ENCODE measurements at regions not wholly inside any gene's neighbourhood (a gene's known extent, or its start where the extent isn't known, plus 50 kb on each side); places are given as distances from the start of the nearest gene placed in this dataset.

GRCh38 chr4:32858971-32859370, 2138.8 kb downstream of the PCDH7 start:
- H3K4me2 ChIP-seq (ENCODE audit: low read length): peak overlapping the region; percentile 31
- peak; percentile 74 for ATAC-seq
- CTCF ChIA-PET: no interaction called here

More at GRCh38 chr4:32858971-32859370, 2138.8 kb downstream of the PCDH7 start:
- Histone ChIP-seq H3K79me2 (ENCODE audit: insufficient read depth, low read length) (no peaks in the 10 kb centered on the region), H3K36me3 (ENCODE audit: control insufficient read depth in 1 of 2, insufficient read depth in 2 of 2, low read length in 2 of 2) (no peaks in the 10 kb centered on the region), H3K9me3 (ENCODE audit: control insufficient read depth in 1 of 2, insufficient read depth in 1 of 2, low read depth in 1 of 2, low read length in 2 of 2) (no peaks in the 10 kb centered on the region), H3K9ac (ENCODE audit: low read length) (no peak overlapping the region), H3K27ac (ENCODE audit: low read depth, low read length) (no peak overlapping the region), H3K4me3 (replicated peaks in 1 of 2; ENCODE audit: low read depth in 1 of 2, low read length in 2 of 2) (no peak overlapping the region), H3K27me3 (ENCODE audit: insufficient read depth, low read length) (no peaks in the 10 kb centered on the region), H4K20me1 (ENCODE audit: insufficient read depth) (no peaks in the 10 kb centered on the region), H2AFZ (ENCODE audit: low read depth, low read length, poor library complexity, severe bottlenecking) (peak overlapping the region; percentile 89), H3K4me1 (ENCODE audit: control insufficient read depth in 1 of 2, insufficient read depth in 2 of 2, low read length in 2 of 2) (peaks cover 0 to 7% of the 10 kb centered on the region in 2 experiments; a peak in 2 of 4 replicates), H3K9me2 (ENCODE audit: insufficient read depth) (no peaks in the 10 kb centered on the region)
- BruUV-seq (replicated peaks): no TSS peak
- ChIA-PET RAD21 (ENCODE audit: low non-redundant PET in 1 of 2, low total read pairs in 2 of 2, uncharacterized antibody in 2 of 2, unreplicated experiment in 2 of 2) (no interaction called here), POLR2A (no interaction called here)
- TF ChIP-seq RAD21 (IDR thresholded peaks at IDR 0.05; ENCODE audit: low read depth) (no peak), YY1 (IDR thresholded peaks at IDR 0.05; ENCODE audit: extremely low read depth, insufficient replicate concordance, low read depth, low read length) (no peak), ZBTB33 (IDR thresholded peaks at IDR 0.05; ENCODE audit: extremely low read depth, insufficient replicate concordance, low read length) (no peak), FOSL1 (IDR thresholded peaks at IDR 0.05; ENCODE audit: low read depth) (peak; percentile 40; the same call in 1 of the 2 replicates), CTCF (IDR thresholded peaks at IDR 0.05 in 2 of 3, conservative IDR thresholded peaks at IDR 0.05 in 1 of 3; ENCODE audit: borderline replicate concordance in 1 of 3, insufficient read depth in 1 of 3, low read depth in 2 of 3, low read length in 2 of 3) (no peak), CBX3 (IDR thresholded peaks at IDR 0.05; ENCODE audit: low read depth) (no peak)
- intact Hi-C loops (cut with micrococcal nuclease): no loop called here
- DNase-seq (ENCODE audit: low read depth, low spot score): peak; percentile 56

Measured in HCT116 (cell line).